K562 (cell line): ENCODE measurements at regions not wholly inside any gene's neighbourhood (a gene's known extent, or its start where the extent isn't known, plus 50 kb on each side); places are given as distances from the start of the nearest gene placed in this dataset.

ENCODE experiments used
- BCLAF1 ChIP-seq, 2 experiments: fragments of 450-650 bp in 1 of 2; IDR thresholded peaks; 2 replicates each; pipeline ENCODE4 v1.6.1; 2011 to 2017; ENCODE audit warnings: low read depth in 2 of 2, antibody characterized with exemption in 1 of 2, borderline replicate concordance in 1 of 2, low read length in 1 of 2, mild to moderate bottlenecking in 1 of 2, mixed read lengths in 1 of 2; ENCODE audit not compliant: control insufficient read depth in 1 of 2
- GTF2F1 ChIP-seq: IDR thresholded peaks from 2 replicates; pipeline ENCODE4 v1.6.1; 2011; ENCODE audit warnings: low read depth, low read length, improper control_type of control experiment
- HCFC1 ChIP-seq: IDR thresholded peaks from 2 replicates; pipeline ENCODE4 v1.6.1; 2012; ENCODE audit warnings: low read depth, low read length, improper control_type of control experiment
- JUN ChIP-seq, 2 experiments: sonication (generic) in 1 of 2; formaldehyde crosslinking in 1 of 2; IDR thresholded peaks; 2 replicates each; pipeline versions ENCODE4 v1.6.1 to v1.8.0; 2012 to 2022; ENCODE audit warnings: borderline replicate concordance in 2 of 2, mild to moderate bottlenecking in 2 of 2, improper control_type of control experiment in 1 of 2, low read depth in 1 of 2, low read length in 1 of 2, missing genetic modification reagents in 1 of 2
- JUNB ChIP-seq: fragments of 450-650 bp; formaldehyde crosslinking; conservative IDR thresholded peaks from 2 replicates; pipeline ENCODE4 v1.4.0; 2020; ENCODE audit warnings: mild to moderate bottlenecking
- MTF1 ChIP-seq: fragments of 250-450 bp; sonication (Bioruptor Pico); IDR thresholded peaks from 2 replicates; pipeline ENCODE4 v1.9.0; 2021; ENCODE audit warnings: moderate library complexity, mild to moderate bottlenecking, inconsistent platforms, borderline replicate concordance
- NCOA1 ChIP-seq: fragments of 450-650 bp; IDR thresholded peaks from 2 replicates; pipeline ENCODE4 v1.6.1; 2016; ENCODE audit warnings: low read depth
- NFYB ChIP-seq: IDR thresholded peaks from 2 replicates; pipeline ENCODE4 v1.6.1; 2011; ENCODE audit warnings: mild to moderate bottlenecking, moderate library complexity; ENCODE audit not compliant: insufficient read length; ENCODE audit errors: extremely low read depth
- POLR2A ChIP-seq: fragments of 450-650 bp; conservative IDR thresholded peaks from 2 replicates; pipeline ENCODE4 v1.6.1; 2016
- SIN3A ChIP-seq, 2 experiments: fragments of 150-350 bp in 1 of 2; IDR thresholded peaks; 2 replicates each; pipeline ENCODE4 v1.6.1; 2011 to 2016; ENCODE audit warnings: borderline replicate concordance in 2 of 2, low read depth in 2 of 2, low read length in 2 of 2, mild to moderate bottlenecking in 2 of 2, moderate library complexity in 2 of 2; ENCODE audit not compliant: control insufficient read depth in 1 of 2
- ZNF224 ChIP-seq: sonication (generic); formaldehyde crosslinking; IDR thresholded peaks from 2 replicates; pipeline ENCODE4 v1.8.0; 2022; ENCODE audit warnings: mild to moderate bottlenecking, missing genetic modification reagents
- TF ChIP-seq, protein P1 (sequence below): sonication (generic); formaldehyde crosslinking; IDR thresholded peaks from 2 replicates; pipeline ENCODE4 v1.9.0; 2022; ENCODE audit warnings: mild to moderate bottlenecking, missing genetic modification reagents
- TF ChIP-seq, protein P2 (sequence below): sonication (generic); formaldehyde crosslinking; IDR thresholded peaks from 2 replicates; pipeline ENCODE4 v1.8.1; 2022; ENCODE audit warnings: missing genetic modification reagents
- TF ChIP-seq, protein P3 (sequence below), 3 experiments: IDR thresholded peaks in 2 of 3; conservative IDR thresholded peaks in 1 of 3; 2 replicates each; pipeline ENCODE4 v1.5.1; 2011 to 2012; ENCODE audit warnings: low read length in 3 of 3, mild to moderate bottlenecking in 3 of 3, control low read depth in 2 of 3, improper control_type of control experiment in 1 of 3, inconsistent platforms in 1 of 3, low read depth in 1 of 3, mixed read lengths in 1 of 3, moderate library complexity in 1 of 3; ENCODE audit not compliant: insufficient read depth in 2 of 3

GRCh38 chr5:110851357-110851756, 112.5 kb downstream of the SLC25A46 start:
- TF ChIP-seq, protein P1, sequence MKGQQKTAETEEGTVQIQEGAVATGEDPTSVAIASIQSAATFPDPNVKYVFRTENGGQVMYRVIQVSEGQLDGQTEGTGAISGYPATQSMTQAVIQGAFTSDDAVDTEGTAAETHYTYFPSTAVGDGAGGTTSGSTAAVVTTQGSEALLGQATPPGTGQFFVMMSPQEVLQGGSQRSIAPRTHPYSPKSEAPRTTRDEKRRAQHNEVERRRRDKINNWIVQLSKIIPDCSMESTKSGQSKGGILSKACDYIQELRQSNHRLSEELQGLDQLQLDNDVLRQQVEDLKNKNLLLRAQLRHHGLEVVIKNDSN, result no peak
- no peak for TF ChIP-seq NCOA1
- no peak for TF ChIP-seq HCFC1
- no peak for TF ChIP-seq JUNB
- TF ChIP-seq, protein P2, sequence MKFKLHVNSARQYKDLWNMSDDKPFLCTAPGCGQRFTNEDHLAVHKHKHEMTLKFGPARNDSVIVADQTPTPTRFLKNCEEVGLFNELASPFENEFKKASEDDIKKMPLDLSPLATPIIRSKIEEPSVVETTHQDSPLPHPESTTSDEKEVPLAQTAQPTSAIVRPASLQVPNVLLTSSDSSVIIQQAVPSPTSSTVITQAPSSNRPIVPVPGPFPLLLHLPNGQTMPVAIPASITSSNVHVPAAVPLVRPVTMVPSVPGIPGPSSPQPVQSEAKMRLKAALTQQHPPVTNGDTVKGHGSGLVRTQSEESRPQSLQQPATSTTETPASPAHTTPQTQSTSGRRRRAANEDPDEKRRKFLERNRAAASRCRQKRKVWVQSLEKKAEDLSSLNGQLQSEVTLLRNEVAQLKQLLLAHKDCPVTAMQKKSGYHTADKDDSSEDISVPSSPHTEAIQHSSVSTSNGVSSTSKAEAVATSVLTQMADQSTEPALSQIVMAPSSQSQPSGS, result no peak
- no peak for TF ChIP-seq NFYB
- no peak for TF ChIP-seq GTF2F1
- TF ChIP-seq, protein P3, sequence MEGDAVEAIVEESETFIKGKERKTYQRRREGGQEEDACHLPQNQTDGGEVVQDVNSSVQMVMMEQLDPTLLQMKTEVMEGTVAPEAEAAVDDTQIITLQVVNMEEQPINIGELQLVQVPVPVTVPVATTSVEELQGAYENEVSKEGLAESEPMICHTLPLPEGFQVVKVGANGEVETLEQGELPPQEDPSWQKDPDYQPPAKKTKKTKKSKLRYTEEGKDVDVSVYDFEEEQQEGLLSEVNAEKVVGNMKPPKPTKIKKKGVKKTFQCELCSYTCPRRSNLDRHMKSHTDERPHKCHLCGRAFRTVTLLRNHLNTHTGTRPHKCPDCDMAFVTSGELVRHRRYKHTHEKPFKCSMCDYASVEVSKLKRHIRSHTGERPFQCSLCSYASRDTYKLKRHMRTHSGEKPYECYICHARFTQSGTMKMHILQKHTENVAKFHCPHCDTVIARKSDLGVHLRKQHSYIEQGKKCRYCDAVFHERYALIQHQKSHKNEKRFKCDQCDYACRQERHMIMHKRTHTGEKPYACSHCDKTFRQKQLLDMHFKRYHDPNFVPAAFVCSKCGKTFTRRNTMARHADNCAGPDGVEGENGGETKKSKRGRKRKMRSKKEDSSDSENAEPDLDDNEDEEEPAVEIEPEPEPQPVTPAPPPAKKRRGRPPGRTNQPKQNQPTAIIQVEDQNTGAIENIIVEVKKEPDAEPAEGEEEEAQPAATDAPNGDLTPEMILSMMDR (IDR thresholded peaks at IDR 0.05 in 2 of 3, conservative IDR thresholded peaks at IDR 0.05 in 1 of 3; ENCODE audit: insufficient read depth in 2 of 3, low read depth in 1 of 3, low read length in 3 of 3), result no peak
- no peak for TF ChIP-seq JUN (IDR thresholded peaks at IDR 0.05; ENCODE audit: borderline replicate concordance, low read depth, low read length)
- no peak for TF ChIP-seq JUN (CRISPR knock-in tag; IDR thresholded peaks at IDR 0.05; ENCODE audit: borderline replicate concordance)
- TF ChIP-seq MTF1 (CRISPR knock-in tag), result no peak
- no peak for TF ChIP-seq SIN3A (IDR thresholded peaks at IDR 0.05; ENCODE audit: borderline replicate concordance in 2 of 2, control insufficient read depth in 1 of 2, low read depth in 2 of 2, low read length in 2 of 2)
- no peak for TF ChIP-seq BCLAF1 (IDR thresholded peaks at IDR 0.05; ENCODE audit: borderline replicate concordance in 1 of 2, control insufficient read depth in 1 of 2, low read depth in 2 of 2, low read length in 1 of 2)
- no peak for TF ChIP-seq ZNF224 (CRISPR knock-in tag)
- TF ChIP-seq POLR2A, result no peak
